Ishikawa (cell line): ENCODE measurements at regions not wholly inside any gene's neighbourhood (a gene's known extent, or its start where the extent isn't known, plus 50 kb on each side); places are given as distances from the start of the nearest gene placed in this dataset.

ENCODE experiments used
- CEBPB ChIP-seq: IDR thresholded peaks from 2 replicates; pipeline ENCODE4 v1.6.1; 2012
- CREB1 ChIP-seq: IDR thresholded peaks from 2 replicates; pipeline ENCODE4 v1.6.1; 2012; ENCODE audit warnings: low read depth
- EGR1 ChIP-seq: IDR thresholded peaks from 2 replicates; pipeline ENCODE4 v1.6.1; 2012
- EP300 ChIP-seq: IDR thresholded peaks from 2 replicates; pipeline ENCODE4 v1.6.1; 2012; ENCODE audit warnings: borderline replicate concordance
- FOXM1 ChIP-seq: IDR thresholded peaks from 2 replicates; pipeline ENCODE4 v1.6.1; 2012; ENCODE audit warnings: low read depth, borderline replicate concordance
- MAX ChIP-seq: IDR thresholded peaks from 2 replicates; pipeline ENCODE4 v1.6.1; 2012
- NFIC ChIP-seq: IDR thresholded peaks from 2 replicates; pipeline ENCODE4 v1.6.1; 2012
- RAD21 ChIP-seq: IDR thresholded peaks from 2 replicates; pipeline ENCODE4 v1.6.1; 2012; ENCODE audit warnings: low read depth
- REST ChIP-seq: IDR thresholded peaks from 2 replicates; pipeline ENCODE4 v1.6.1; 2012; ENCODE audit warnings: low read depth, mild to moderate bottlenecking
- TAF1 ChIP-seq: IDR thresholded peaks from 2 replicates; pipeline ENCODE4 v1.6.1; 2012; ENCODE audit warnings: low read depth, mild to moderate bottlenecking
- TCF12 ChIP-seq: IDR thresholded peaks from 2 replicates; pipeline ENCODE4 v1.6.1; 2012; ENCODE audit warnings: low read depth
- TEAD4 ChIP-seq: IDR thresholded peaks from 2 replicates; pipeline ENCODE4 v1.6.1; 2012
- YY1 ChIP-seq: IDR thresholded peaks from 2 replicates; pipeline ENCODE4 v1.6.1; 2012; ENCODE audit warnings: low read depth
- ZBTB7A ChIP-seq: IDR thresholded peaks from 2 replicates; pipeline ENCODE4 v1.6.1; 2012; ENCODE audit warnings: low read depth
- TF ChIP-seq, protein P1 (sequence below): IDR thresholded peaks from 2 replicates; pipeline ENCODE4 v1.6.1; 2012

- TF ChIP-seq MAX (no peak), FOXM1 (no peak), RAD21 (no peak), TAF1 (no peak), EGR1 (no peak), REST (no peak), EP300 (no peak), ZBTB7A (no peak), NFIC (no peak), TEAD4 (no peak), CEBPB (no peak), CREB1 (no peak), YY1 (no peak), TCF12 (no peak)
- TF ChIP-seq, protein P1, sequence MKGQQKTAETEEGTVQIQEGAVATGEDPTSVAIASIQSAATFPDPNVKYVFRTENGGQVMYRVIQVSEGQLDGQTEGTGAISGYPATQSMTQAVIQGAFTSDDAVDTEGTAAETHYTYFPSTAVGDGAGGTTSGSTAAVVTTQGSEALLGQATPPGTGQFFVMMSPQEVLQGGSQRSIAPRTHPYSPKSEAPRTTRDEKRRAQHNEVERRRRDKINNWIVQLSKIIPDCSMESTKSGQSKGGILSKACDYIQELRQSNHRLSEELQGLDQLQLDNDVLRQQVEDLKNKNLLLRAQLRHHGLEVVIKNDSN: no peak
Observed at GRCh38 chr9:20197976-20198685, 409.3 kb upstream of the SLC24A2 start.

DNA sequence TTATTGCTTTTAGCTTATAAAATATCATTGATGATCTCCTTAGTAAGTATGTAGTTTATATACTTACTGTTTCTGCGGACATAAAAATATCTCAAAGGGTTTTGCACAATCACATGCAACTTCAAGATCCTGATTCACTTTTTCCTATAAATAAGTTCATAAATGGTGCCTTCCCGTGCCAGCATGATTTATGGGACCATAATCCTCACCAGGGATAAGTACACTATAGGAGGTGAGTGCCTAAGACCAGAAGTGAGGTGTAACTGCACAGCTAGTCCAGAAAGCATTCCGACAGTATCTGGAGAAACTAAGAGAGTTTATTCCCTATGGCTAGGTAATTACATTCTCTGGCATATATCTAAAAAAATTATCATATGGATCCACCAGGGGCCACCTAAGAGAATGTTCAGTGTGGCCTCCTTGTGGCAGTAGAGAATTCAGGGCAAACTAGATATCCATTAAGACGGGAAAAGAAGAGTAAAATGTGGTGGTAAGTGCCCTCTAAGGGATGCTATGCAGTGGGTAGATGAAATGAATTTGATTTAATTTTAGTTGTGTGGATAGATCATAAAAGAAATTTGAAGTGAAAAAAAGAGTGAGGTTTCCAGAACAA, 402.5 kb upstream of the SLC24A2 start:
- TF ChIP-seq TAF1 (no peak), REST (no peak), FOXM1 (no peak), EGR1 (no peak), ZBTB7A (no peak), CREB1 (no peak), CEBPB (no peak), TEAD4 (no peak), YY1 (no peak), RAD21 (no peak)
- TF ChIP-seq, protein P1: no peak

DNA sequence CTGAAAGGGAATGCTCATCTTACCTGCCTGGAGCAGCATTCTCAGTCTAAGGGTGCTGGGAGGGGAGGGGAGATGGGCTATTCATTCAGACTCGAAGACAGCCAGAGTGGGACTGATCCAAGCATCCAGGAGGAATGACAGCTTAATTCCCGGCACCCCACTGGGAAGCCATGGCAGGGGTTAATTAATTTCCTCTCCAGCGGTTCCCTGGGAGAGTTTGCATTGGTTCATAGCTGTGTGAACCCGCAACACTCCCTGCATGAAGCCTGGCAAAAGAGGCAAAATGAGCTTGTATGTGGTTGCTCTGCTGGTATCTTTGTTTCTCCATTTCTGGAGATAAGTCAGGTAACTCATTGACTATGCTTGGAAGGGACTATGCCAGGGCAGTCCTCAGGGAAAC, 401.0 kb upstream of the SLC24A2 start:
- TF ChIP-seq RAD21: no peak
- TF ChIP-seq ZBTB7A: no peak
- no peak for TF ChIP-seq CEBPB
- no peak for TF ChIP-seq MAX
- no peak for TF ChIP-seq TEAD4
- TF ChIP-seq REST: no peak
- TF ChIP-seq EGR1: no peak
- no peak for TF ChIP-seq NFIC
- TF ChIP-seq TCF12: no peak
- no peak for TF ChIP-seq TAF1
- TF ChIP-seq, protein P1: no peak
- TF ChIP-seq CREB1: no peak
- no peak for TF ChIP-seq YY1
- TF ChIP-seq FOXM1: no peak
